Superior temporal gyrus (tissue), 1 donor: ENCODE measurements at regions not wholly inside any gene's neighbourhood (a gene's known extent, or its start where the extent isn't known, plus 50 kb on each side); places are given as distances from the start of the nearest gene placed in this dataset.
"Not testable (repeated sequence)": the region's sequence is repeated elsewhere in the genome, so short reads cannot be mapped to it uniquely, and the experiment has no call there.

Source experiments
- DNase-seq: peaks from one replicate; pipeline ENCODE4 v3.0.0-alpha.2; 2016; ENCODE audit errors: extremely low spot score

DNA sequence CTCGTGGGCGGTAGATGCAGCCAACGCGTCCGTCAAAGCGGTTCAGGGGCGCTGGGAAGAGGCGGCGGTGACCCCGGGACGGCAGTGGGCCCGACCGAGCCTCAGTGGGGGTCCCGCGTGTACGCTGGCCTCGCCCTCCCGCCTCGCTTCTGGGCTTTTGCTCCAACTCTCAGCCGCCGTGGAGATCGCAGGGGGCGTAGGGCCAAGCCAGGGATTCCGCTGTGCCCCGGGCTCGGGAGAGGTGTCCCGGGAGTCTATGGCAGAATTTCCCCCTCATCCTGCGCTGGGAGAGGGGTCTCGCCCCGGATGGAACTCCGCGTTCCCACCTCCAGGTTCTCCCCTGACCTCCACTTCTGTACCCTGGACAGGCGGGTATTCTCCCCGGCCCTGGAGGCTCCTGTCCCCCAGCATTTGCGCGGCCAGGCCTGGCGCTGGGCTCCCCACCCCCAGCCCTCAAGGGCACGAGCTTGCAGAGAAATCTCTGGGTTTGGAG is 131.9 kb downstream of the MRPL36 start:
- no peak for DNase-seq

DNA sequence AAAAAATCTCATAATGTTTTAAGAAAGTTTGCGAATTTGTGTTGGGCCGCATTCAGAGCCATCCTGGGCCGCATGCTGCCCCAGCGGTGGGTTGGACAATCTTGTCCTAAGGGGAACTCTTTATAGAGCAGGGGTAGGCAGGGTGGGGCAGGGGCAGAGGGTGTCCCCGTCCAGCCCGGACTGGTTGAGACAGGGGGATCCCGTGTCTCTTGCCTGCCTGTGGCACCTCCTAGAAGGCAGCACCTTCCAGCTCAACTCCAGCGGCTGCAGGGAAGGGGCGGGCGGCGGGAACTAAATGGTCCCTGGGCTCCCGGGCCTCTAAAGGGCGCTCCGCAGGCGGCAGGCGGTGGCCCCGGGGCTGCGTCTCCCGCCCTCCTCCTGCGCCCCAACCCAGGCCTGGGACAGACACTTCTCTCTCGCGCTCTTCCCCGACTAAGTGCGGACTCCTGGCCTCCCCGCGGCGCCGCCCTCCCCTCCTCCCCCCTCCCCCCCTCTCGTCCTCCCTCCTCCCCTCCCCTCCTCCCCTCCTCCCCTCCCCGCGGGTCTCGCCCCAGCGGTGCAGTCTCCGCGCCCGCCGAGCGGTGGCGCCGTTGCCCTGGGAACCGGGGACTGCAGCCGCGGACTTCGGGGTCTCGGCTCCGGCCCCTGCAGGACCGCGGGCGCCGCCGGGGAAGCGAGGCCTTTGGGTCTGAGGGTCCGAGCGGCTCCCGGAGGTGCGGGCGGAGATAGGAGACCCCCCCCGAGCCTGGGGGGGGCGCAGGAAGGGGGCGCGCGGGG is 132.6 kb downstream of the MRPL36 start:
- no peak for DNase-seq

DNA sequence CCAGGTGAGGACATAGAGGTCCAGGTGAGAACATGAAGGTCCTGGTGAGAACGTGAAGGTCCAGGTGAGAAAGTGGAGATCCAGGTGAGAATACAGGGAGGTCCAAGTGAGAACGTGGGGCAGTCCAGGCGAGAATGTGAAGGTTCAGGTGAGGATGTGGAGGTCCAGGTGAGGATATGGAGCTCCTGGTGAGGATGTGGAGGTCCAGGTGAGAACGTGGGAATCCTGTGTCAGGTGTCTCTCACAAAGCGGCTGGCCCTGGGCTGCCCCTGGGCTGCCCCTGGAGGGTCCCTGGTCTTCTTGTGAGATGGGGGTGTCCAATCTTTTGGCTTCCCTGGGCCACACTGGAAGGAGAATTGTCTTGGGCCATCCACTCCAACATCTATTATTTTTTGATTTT is 133.4 kb downstream of the MRPL36 start:
- DNase-seq: no peak

DNA sequence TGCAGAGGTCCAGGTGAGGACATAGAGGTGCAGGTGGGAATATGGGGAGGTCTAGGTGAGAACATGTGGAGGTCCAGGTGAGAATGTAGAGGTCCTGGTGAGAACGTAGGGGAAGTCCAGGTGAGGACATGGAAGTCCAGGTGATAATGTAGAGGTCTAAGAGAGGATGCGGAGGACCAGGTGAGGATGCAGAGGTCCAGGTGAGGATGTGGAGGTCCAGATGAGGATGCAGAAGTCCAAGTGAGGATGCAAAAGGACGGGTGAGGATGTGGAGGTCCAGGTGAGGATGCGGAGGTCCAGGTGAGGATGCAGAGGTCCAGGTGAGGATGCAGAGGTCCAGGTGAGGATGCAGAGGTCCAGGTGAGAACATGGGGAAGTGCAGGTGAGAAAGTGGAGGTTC is 133.8 kb downstream of the MRPL36 start:
- no peak for DNase-seq

DNA sequence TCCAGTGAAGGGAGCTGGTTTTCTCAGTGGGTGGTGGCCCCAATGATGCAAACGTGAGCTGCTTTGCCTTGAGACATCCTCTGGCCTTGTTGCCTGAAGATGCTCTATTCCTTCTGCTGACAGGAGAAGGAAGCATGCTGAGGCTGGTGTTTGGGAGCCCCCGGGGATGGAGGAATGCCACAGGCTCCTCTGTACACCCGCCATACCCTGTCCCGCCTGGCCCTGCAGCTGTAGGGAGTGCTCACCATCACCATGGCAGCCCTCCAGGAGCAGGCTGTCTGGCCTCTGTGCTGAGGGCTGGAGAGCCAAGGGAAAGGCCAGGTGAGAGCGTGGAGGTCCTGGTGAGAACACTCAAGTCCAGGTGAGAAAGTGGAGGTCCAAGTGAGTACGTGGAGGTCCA is 134.4 kb downstream of the MRPL36 start:
- no peak for DNase-seq

DNA sequence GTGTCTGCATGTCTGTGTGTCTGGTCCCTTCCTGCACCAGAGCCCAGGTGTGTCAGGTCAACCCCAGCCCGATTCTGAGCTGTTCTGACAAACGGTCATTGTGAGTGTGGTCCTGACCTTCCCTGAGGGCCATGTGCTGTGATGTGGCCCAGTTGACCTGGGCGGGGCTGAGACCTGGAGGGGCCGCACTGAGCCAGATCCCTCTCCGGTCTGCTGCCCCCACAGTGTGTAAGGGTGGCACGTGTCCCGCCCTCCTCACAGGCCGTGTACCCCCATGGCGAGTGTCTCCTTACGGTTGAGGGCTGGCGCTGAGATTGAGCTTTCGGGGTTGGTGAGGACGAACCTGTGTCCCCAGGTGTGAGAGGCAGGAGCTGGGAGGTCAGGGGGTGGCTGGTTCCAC is 136.5 kb downstream of the MRPL36 start:
- DNase-seq: no peak

DNA sequence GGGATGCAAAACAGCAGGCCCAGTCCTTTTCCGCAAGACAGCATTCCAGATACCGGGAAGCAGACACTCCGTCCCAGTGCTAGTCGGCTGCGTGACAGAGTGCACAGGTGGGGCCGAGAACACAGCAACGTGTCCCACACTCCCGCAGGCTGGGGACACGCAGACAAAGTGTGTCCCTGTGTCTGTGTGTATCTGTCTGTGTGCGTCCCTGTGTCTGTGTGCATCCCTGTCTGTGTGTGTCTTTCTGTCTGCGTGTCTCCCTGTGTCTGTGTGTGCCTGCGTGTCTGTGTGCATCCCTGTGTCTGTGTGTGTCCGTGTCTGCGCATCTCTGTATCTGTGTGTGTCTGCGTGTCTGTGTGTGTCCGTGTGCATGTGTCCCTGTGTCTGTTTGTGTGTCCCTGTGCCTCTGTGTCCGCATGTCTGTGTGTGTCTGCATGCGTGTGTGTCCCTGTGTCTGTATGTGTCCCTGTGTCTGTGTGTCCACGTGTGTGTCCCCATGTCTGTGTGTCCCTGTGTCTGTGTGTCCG is 137.0 kb downstream of the MRPL36 start:
- no peak for DNase-seq

DNA sequence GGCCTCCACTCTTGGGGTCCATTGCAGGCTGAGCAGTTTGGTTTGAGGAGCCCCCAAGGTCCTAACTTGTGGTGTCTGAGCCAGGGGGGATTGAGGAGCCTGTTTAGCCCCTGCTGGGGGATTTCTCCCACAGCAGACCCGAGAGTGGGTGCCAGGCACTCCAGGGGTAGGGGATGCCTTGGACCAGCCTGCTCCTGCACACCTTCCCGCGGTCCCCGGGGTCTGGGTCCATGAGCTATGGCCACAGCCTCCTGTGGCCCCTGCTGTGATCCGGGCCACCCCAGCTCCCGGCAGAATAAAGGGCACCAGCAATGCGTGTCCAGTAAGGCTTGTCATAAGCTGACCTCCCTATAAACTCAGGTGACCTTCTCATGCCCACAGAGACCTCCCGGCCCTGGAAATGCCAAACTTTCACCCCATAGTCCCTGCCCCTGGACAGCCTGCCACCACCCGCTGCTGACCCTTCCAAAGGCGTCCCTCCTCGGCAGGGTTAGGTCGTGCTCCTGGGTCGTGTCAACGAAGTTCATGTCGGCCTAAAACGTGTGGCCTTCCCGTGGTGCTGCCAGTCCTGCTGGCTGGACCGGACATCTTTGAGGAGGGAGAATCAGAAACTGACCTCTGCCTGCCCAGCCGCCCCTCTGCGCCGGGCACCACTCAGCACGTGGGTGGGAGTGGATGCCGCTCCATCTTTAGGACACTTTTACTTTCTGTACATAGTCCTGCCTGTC is 137.6 kb downstream of the MRPL36 start:
- no peak for DNase-seq

DNA sequence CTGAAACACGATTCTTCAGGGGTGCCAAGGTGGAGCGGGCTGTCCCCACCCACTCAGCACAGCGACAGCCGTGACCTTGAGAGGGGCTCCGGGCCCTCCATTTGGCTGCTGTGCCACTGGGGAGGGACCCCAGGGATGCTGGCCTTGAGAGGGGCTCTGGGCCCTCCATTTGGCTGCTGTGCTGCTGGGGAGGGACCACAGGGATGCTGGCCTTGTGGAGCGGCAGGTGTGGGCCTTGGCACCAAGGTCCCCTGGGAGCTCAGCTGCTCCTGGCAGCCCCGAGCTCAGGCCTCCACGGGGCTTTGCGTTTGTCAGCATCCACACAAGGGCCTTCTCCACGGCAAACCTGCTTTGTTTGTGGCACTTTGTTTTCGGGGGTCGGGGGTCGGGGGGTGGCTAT is 137.6 kb upstream of the LPCAT1 start:
- DNase-seq: no peak

DNA sequence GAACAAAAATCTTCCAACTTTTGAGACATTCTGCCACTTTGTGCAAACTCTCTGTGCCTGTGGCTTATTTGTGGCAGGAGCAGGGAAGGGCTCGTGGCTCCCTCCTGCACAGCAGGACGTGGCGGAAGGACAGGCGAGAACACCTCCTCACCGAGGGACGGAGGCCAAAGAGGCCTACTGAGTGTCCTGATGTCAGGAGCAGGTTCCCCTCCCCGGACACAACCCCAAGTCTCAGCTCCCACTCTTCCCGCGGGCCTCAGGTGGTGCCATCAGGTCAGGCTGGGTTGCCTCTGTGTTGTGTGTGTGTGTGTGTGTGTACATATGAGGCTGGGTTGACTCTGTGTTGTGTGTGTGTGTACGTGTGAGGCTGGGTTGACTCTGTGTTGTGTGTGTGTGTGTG is 136.8 kb upstream of the LPCAT1 start:
- DNase-seq: no peak

DNA sequence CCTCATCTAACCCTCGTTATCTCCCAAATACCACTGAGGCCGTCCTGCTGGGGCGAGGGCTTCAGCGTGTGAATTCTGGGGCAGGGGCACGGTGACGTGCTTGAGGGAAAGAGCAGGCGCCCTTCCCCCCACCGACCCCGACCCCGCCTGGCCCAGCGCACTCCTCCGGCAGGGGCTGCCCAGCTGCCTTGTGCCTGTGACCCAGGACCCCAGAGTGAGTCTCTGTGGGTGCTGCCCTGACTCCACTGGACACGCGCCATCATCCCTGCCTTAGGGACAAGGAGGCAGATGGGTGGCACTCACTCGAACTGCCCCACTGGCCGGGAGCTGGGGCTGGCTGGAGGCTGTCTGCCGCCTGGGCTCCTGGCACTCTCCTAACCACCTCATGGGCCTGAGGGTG is 136.2 kb upstream of the LPCAT1 start:
- DNase-seq: no peak

DNA sequence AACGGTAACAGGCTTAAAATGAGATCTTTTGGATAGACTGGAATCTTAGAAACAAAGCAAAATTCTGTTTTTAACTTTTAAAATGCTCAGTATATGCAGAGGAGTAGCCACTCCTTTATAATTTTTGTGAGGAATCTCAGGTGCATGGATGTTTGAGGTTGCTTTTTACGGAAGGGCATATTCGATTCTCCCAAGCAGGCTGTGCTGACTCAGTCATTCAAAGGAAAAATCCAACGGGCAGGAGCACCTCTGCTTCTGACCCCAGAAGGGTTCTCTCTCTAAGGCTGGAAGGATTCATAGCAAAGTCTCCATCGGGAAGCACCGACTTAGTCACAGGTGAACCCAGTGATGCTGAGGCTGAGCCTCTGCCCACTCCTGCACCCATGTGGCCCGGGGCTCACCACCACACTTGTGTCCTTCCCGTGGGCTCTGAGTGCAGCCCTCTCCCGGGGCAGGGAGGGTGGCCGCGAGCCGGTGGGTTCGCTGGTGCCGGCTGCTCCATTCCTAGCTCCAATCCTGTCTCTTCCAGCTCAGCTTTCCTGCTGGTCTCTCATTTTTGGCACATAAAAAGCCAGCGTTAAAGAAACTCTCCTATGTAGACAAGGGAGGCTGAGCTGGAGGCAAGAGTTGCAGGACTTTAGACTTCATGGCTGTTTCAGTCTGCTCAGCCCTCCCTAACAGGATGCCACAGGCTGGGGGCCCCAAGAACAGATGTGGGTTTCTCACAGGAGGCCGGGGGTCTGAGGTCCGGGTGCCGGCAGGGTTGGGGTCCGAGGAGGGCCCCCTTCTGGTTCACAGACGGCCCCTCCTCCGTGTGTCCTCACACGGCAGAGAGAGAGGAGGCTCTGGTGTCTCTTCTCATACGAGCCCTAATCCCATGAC is 135.6 kb upstream of the LPCAT1 start:
- DNase-seq: no peak

DNA sequence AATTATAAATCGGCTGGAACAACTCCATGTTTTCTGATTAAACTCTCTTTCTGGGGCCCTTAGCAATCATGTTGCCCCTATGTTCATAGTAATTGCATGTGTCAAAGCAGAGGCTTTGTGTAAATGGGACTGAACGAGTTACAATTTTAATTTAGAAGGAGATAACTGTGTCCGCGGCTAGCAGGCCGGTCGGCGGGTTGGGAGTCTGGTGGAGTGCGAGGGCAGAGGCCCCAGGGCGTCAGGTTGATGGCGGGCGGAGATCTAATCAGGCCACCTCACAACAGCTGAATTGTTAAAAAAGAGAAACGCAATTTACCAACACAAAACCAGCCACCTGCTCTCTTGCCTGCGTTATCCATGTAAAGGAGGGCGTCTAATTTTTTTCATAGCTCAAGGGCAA is 134.9 kb upstream of the LPCAT1 start:
- no peak for DNase-seq

DNA sequence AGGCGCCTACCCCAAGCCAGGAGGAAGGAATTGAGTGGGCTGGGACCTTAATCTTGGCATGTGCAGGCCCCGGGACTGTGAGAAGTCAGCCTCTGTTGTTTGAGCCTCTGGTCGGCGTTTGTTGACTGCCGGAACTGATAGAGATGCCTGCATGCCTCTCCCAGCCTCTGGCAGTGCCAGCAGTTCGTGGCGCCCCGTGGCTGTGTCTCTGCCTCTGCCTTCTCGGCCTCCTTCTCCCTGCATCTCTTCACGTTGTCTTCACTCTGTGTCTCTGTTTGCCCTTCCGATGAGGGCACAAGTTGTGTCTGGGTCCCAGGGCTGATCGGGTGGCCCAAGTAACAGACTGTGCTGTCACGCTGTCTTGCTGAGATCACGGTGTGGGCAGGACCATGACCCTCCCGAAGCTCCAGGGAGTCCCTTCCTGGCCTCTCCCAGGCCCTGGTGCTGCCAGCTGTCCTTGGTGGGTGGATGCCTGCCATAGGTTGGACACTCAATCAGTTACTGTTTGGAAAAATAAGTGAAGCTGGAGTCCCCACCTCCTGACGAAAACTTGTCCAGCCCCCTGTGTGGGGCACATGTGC is 133.5 kb upstream of the LPCAT1 start:
- no peak for DNase-seq

DNA sequence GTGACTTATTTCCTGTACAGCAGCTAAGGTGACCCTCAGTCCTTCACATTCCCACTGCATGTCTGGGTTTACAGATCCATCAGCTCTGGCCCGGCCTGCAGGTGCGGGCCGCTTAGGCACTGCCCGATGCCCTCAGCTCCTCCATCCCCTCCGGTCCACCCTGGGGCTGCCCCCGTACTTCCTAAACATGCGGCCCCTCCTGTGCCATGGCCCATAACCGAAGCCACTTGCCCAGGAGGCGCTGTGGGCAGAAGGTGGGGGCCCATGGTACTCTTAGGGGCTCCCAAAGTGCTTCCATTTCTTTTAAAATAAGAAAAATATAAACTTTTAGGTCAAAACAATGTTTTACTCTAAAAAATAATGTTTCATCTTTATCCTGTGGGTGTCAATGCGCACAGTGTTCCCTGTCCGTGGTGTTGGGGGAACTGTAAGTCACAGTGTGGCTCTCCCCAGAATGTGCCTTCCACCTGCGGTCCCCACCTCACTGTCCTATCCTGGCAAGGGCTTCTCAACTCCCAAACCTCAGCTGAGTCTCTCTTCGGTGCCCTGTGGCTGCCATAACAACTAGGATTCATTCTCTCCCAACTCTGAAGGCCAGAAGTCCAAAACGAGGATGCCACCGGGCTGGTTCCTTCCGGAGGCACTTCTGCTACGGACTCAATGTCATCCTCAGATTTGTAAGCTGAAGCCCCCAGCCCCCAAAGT is 132.7 kb upstream of the LPCAT1 start:
- DNase-seq: no peak

DNA sequence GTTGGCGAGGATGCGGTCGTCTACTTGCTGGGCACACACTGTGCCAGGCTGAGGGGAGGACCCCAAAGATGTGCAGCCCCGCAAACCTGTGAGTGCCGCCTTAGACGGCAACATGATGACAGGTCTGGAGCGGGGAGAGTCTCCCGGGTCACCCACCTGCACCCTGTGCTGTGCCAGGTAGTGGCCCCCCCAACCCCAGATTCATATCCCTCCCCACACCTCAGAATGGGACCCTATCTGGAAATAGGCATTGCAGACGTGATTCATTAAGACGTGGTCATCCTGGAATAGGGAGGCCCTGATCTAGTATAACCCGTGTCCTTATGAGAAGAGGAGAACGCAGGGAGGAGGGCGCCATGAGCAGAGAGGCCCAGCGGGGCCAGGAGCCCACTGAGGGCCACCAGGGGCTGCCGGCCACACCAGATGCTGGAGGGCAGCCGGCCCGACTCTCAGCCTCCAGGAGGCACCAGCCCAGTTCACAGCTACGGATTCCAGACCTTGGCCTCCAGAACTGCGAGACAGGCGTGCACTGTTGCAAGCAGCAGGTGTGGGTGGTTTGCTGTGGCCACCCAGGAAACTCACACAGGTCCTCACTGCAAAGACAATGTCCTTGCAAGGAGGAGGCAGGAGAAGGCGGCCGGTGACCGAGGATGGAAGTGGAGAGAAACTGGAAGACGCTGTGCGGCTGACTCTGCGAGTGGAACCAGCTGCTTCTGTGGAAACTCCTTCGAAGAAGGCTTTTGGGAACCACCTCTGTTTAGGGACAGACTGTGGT is 131.9 kb upstream of the LPCAT1 start:
- no peak for DNase-seq

DNA sequence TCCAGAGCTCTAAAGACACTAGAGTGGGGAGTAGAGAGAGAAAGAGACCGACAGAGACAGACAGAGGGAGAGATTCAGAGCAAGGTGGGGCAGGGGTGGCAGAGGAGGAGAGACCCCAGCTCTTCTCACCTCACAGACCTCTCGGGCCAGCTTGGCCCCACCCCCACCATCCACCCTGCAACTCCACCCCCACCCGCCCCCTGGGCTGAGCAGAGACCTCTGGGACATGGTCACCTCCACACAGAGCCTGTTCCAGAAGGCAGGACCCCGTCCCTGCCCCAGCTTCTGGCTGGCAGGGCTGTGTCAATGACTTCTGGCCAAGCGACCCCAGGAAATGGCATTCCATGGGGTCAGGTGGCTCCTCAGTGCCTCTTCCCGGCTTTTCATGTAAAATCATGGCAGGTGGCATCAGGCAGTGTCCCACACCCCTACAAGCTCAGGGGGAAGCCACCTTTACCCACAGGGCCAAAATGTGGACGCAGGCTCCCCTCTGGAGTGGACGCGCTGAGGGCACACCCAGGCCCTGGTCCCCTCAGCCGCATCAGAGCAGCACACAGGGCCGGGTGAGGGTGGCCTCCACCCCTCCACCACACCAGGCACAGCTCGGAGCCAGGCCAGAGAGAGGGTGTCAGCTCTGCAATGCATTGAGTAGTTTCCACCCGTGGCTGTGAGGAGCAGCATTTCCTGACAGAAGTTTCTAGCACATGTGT is 131.2 kb upstream of the LPCAT1 start:
- no peak for DNase-seq

DNA sequence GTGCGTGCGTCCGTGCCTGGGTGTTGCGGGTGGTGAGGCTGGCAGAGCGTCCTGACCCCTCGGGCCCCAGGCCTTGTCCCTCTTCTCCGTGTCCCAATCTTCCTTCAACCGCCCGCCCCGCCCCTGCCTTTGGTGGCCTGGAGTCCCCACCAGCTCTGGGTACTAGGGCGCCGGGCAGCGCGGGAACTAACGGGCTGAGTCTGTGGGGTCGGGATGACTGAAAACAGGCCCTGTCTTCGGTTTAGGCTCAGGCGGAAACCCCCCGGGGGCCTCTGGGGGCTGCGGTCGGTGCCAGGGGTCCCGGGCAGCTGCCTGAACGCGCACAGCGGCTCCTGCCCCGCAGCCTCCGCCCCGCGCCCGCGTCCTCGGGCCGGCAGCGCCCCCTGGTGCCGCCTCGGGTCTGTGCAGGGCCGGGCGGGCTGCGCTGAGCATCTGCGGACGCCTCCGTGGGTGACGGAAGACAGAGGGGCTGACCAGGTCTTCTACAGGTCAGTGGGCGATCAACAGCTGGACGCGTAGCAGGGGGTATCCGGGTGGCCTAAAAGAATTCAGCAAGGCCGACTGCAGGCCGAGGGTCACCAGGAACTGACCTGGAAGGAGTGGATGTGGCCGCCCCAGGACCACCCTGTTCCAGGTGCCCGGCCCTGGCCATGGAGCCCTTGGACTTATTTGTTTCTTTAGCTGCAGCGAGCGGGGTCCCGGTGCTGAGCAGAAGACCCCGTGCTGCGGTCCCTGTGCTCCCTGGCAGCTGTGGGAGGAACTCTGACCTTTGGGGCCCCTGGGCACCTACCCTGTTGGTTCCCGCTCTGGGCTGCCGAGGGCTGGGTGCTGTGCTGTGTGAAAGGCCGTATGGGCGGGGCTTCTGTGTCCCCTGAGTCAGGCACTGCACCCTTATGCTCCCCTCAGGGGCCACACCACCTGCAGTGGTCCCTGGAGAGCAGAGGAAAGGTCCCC is 130.2 kb upstream of the LPCAT1 start:
- not testable (repeated sequence) for DNase-seq
